H1 (cell line): ENCODE measurements at regions not wholly inside any gene's neighbourhood (a gene's known extent, or its start where the extent isn't known, plus 50 kb on each side); places are given as distances from the start of the nearest gene placed in this dataset.

Experiments
- CTCF ChIA-PET: fragments of 300-600 bp; sonication (Branson Sonifier 250); formaldehyde crosslinking; loops from one replicate; lab custom pipeline; 2021; ENCODE audit not compliant: partially characterized antibody; lab: Charles Lee
- POLR2A ChIA-PET: fragments of 300-600 bp; sonication (Branson Sonifier 250); formaldehyde crosslinking; loops from one replicate; lab custom pipeline; 2021; ENCODE audit warnings: inconsistent platforms; ENCODE audit not compliant: partially characterized antibody; lab: Charles Lee
- DNase-seq, 2 experiments: peaks; one replicate each; pipeline versions ENCODE4 v3.0.0 to v3.0.0-alpha.2; 2010 to 2022; ENCODE audit warnings: low spot score in 2 of 2, low read depth in 1 of 2, mixed read lengths in 1 of 2
- FAIRE-seq: peaks from 2 replicates; lab custom pipeline; 2011; peaks lifted over from hg19 to GRCh38; lab: Jason Lieb, UNC
- H2AFZ ChIP-seq: 2 replicates; pipeline ENCODE4 v1.8.1; 2012; ENCODE audit warnings: low read length, inconsistent platforms
- H2AK5ac ChIP-seq: 2 replicates; pipeline ENCODE4 v1.6.1; 2013; ENCODE audit warnings: low read depth, low read length
- H2BK120ac ChIP-seq: replicated peaks from 2 replicates; pipeline ENCODE3; 2013; ENCODE audit warnings: low read depth, low read length, inconsistent platforms
- H2BK12ac ChIP-seq: 2 replicates; pipeline ENCODE4 v1.6.1; 2013; ENCODE audit warnings: low read depth, low read length
- H2BK15ac ChIP-seq: 2 replicates; pipeline ENCODE4 v1.6.1; 2013; ENCODE audit warnings: low read length
- H2BK20ac ChIP-seq: 2 replicates; pipeline ENCODE4 v1.6.1; 2013; ENCODE audit warnings: low read length
- H2BK5ac ChIP-seq: 2 replicates; pipeline ENCODE4 v1.6.1; 2013; ENCODE audit warnings: low read depth, low read length
- H3K14ac ChIP-seq: 2 replicates; pipeline ENCODE4 v1.6.1; 2013; ENCODE audit warnings: inconsistent platforms; ENCODE audit not compliant: insufficient read length
- H3K18ac ChIP-seq: 2 replicates; pipeline ENCODE4 v1.6.1; 2013; ENCODE audit warnings: low read length; ENCODE audit errors: extremely low read depth
- H3K23ac ChIP-seq: 2 replicates; pipeline ENCODE4 v1.6.1; 2013; ENCODE audit warnings: inconsistent platforms; ENCODE audit not compliant: insufficient read length
- H3K23me2 ChIP-seq: 2 replicates; pipeline ENCODE4 v1.6.1; 2013; ENCODE audit warnings: low read depth, low read length
- H3K27ac ChIP-seq: 2 replicates; pipeline ENCODE4 v1.6.1; 2011; ENCODE audit warnings: low read depth, low read length, inconsistent platforms
- H3K27me3 ChIP-seq, 4 experiments: replicated peaks in 1 of 4; 1 replicate in 1 of 4; 2 replicates in 3 of 4; pipeline versions ENCODE4 v1.6.1 to v1.8.1; 2011 to 2013; ENCODE audit warnings: low read length in 3 of 4, mild to moderate bottlenecking in 3 of 4, inconsistent platforms in 2 of 4, mixed read lengths in 2 of 4, moderate library complexity in 1 of 4; ENCODE audit not compliant: control insufficient read depth in 3 of 4, insufficient read depth in 3 of 4; ENCODE audit errors: extremely low read depth in 1 of 4
- H3K36me3 ChIP-seq, 4 experiments: 2 replicates each; pipeline versions ENCODE4 v1.6.1 to v1.8.1; 2011 to 2013; ENCODE audit warnings: mild to moderate bottlenecking in 4 of 4, low read length in 3 of 4, moderate library complexity in 2 of 4, control low read depth in 1 of 4, inconsistent platforms in 1 of 4; ENCODE audit not compliant: insufficient read depth in 4 of 4, control insufficient read depth in 2 of 4
- H3K4ac ChIP-seq: replicated peaks from 2 replicates; pipeline ENCODE3; 2013; ENCODE audit warnings: low read length, low read depth, mixed read lengths, inconsistent platforms; ENCODE audit not compliant: insufficient read length
- H3K4me1 ChIP-seq, 4 experiments: replicated peaks in 1 of 4; 1 replicate in 1 of 4; 2 replicates in 3 of 4; pipeline versions ENCODE4 v1.6.1 to v1.8.1; 2011 to 2013; ENCODE audit warnings: low read length in 3 of 4, inconsistent platforms in 2 of 4, mixed read lengths in 1 of 4; ENCODE audit not compliant: insufficient read depth in 4 of 4, control insufficient read depth in 3 of 4
- H3K4me2 ChIP-seq, 2 experiments: 2 replicates each; pipeline versions ENCODE4 v1.6.1 to v1.8.1; 2011 to 2013; ENCODE audit warnings: low read depth in 2 of 2, low read length in 2 of 2, control low read depth in 1 of 2, inconsistent platforms in 1 of 2, mild to moderate bottlenecking in 1 of 2; ENCODE audit not compliant: insufficient read depth in 1 of 2
- H3K4me3 ChIP-seq, 4 experiments: fragments of 200-600, 300-600 bp in 1 of 4; sonication (generic), shearing (Covaris generic), sonication (Bioruptor Twin) in 1 of 4; 2 replicates each; pipeline versions ENCODE4 v1.5.1 to v1.8.1; 2011 to 2016; ENCODE audit warnings: low read length in 4 of 4, low read depth in 3 of 4, control low read depth in 2 of 4, inconsistent platforms in 2 of 4, mild to moderate bottlenecking in 2 of 4, mixed read lengths in 1 of 4, moderate library complexity in 1 of 4; ENCODE audit not compliant: insufficient read depth in 2 of 4; ENCODE audit errors: extremely low read depth in 1 of 4
- H3K56ac ChIP-seq: replicated peaks from 2 replicates; pipeline ENCODE3; 2013; ENCODE audit warnings: low read depth, mild to moderate bottlenecking, mixed read lengths, low read length, inconsistent platforms; ENCODE audit not compliant: insufficient read length
- H3K79me1 ChIP-seq: 2 replicates; pipeline ENCODE4 v1.6.1; 2013; ENCODE audit warnings: low read depth, low read length, control low read depth
- H3K79me2 ChIP-seq, 2 experiments: 2 replicates each; pipeline versions ENCODE4 v1.6.1 to v1.8.1; 2012 to 2013; ENCODE audit warnings: low read length in 2 of 2, mild to moderate bottlenecking in 2 of 2, inconsistent platforms in 1 of 2; ENCODE audit not compliant: insufficient read depth in 2 of 2, control insufficient read depth in 1 of 2
- H3K9ac ChIP-seq, 4 experiments: replicated peaks in 1 of 4; 1 replicate in 1 of 4; 2 replicates in 3 of 4; pipeline versions ENCODE4 v1.6.1 to v1.8.1; 2011 to 2013; ENCODE audit warnings: low read depth in 3 of 4, low read length in 3 of 4, control low read depth in 2 of 4, mild to moderate bottlenecking in 2 of 4, moderate library complexity in 2 of 4, inconsistent platforms in 1 of 4; ENCODE audit errors: extremely low read depth in 1 of 4
- H3K9me3 ChIP-seq, 2 experiments: 2 replicates each; pipeline versions ENCODE4 v1.6.1 to v1.8.1; 2012 to 2013; ENCODE audit warnings: mild to moderate bottlenecking in 2 of 2, moderate library complexity in 2 of 2, control low read depth in 1 of 2, inconsistent platforms in 1 of 2, low read depth in 1 of 2, low read length in 1 of 2, mixed read lengths in 1 of 2; ENCODE audit not compliant: insufficient read depth in 2 of 2
- H4K20me1 ChIP-seq, 2 experiments: replicated peaks in 1 of 2; 2 replicates each; pipeline versions ENCODE3 to v1.8.1; 2011 to 2013; ENCODE audit warnings: inconsistent platforms in 2 of 2, low read length in 2 of 2, mild to moderate bottlenecking in 1 of 2; ENCODE audit not compliant: insufficient read depth in 2 of 2, control insufficient read depth in 1 of 2
- H4K5ac ChIP-seq: 2 replicates; pipeline ENCODE4 v1.6.1; 2013; ENCODE audit warnings: low read length, low read depth, mixed read lengths, inconsistent platforms; ENCODE audit not compliant: insufficient read length
- H4K8ac ChIP-seq: 2 replicates; pipeline ENCODE4 v1.8.0; 2013; ENCODE audit warnings: mild to moderate bottlenecking, moderate library complexity, low read length, inconsistent platforms; ENCODE audit not compliant: insufficient read depth; ENCODE audit errors: extremely low read depth
- H4K91ac ChIP-seq: replicated peaks from 2 replicates; pipeline ENCODE3; 2013; ENCODE audit warnings: low read length, mixed read lengths, inconsistent platforms; ENCODE audit not compliant: insufficient read length
- EZH2 ChIP-seq: fragments of 200-600 bp; sonication (generic); IDR thresholded peaks from 2 replicates; pipeline ENCODE4 v1.7.1; 2012; ENCODE audit warnings: low read depth, mild to moderate bottlenecking, moderate library complexity, low read length, inconsistent platforms; ENCODE audit not compliant: severe bottlenecking
- SP4 ChIP-seq: IDR thresholded peaks from 2 replicates; pipeline ENCODE4 v1.6.1; 2012; ENCODE audit warnings: low read length, inconsistent platforms
- WGBS, 2 experiments: shearing (Covaris generic) in 1 of 2; methylation state at CpG; one replicate each; pipeline versions ENCODE4 v1.1.6 to v1.1.7; 2013 to 2015; ENCODE audit warnings: low lambda C conversion rate in 2 of 2, mixed read lengths in 2 of 2, inconsistent platforms in 1 of 2, low coverage in 1 of 2, missing lambda C conversion rate in 1 of 2; ENCODE audit not compliant: insufficient replicate concordance in 2 of 2, insufficient coverage in 1 of 2, insufficient read length in 1 of 2; ENCODE audit errors: extremely low coverage in 1 of 2, missing lambda C conversion rate in 1 of 2; 5-methylcytosine and 5-hydroxymethylcytosine counted together

GRCh38 chr11:26087120-26087935, 244.6 kb upstream of the ANO3 start:
- H3K36me3 ChIP-seq: no peaks in the 10 kb centered on the region
- H4K8ac ChIP-seq: no peak overlapping the region
- H3K79me2 ChIP-seq: no peaks in the 10 kb centered on the region
- H3K14ac ChIP-seq: no peak overlapping the region
- no peak overlapping the region for H2BK12ac ChIP-seq
- no peaks in the 10 kb centered on the region for H3K9me3 ChIP-seq
- H3K18ac ChIP-seq: no peak overlapping the region
- no peaks in the 10 kb centered on the region for H3K79me1 ChIP-seq
- H3K56ac ChIP-seq: no peak overlapping the region
- H2AFZ ChIP-seq: no peak overlapping the region
- H2BK20ac ChIP-seq: no peak overlapping the region
- no peak overlapping the region for H2BK120ac ChIP-seq
- H3K27ac ChIP-seq: no peak overlapping the region
- H3K27me3 ChIP-seq: no peaks in the 10 kb centered on the region
- ChIA-PET POLR2A (no interaction called here), CTCF (interaction anchor here (0.9 kb wide), 1 partner anchor 107 kb away, joined by 3 read pairs; no protein-coding TSS in a partner anchor)
- H4K20me1 ChIP-seq: no peaks in the 10 kb centered on the region
- no peak overlapping the region for H2BK5ac ChIP-seq
- no peak for DNase-seq
- H2AK5ac ChIP-seq: no peak overlapping the region
- no peak overlapping the region for H3K4me3 ChIP-seq
- H3K23me2 ChIP-seq: no peaks in the 10 kb centered on the region
- no peak overlapping the region for H2BK15ac ChIP-seq
- H3K4me1 ChIP-seq: no peaks in the 10 kb centered on the region
- no peak overlapping the region for H3K4me2 ChIP-seq
- H3K23ac ChIP-seq: no peak overlapping the region
- FAIRE-seq: no peak
- H4K5ac ChIP-seq: no peak overlapping the region
- 93% methylated on average over 4 of the region's 4 CpGs; no CpG with 5 or more reads in 1 of the 2 experiments for WGBS, 2 experiments
- TF ChIP-seq EZH2: no peak
- no peak for TF ChIP-seq SP4
- no peak overlapping the region for H4K91ac ChIP-seq
- H3K4ac ChIP-seq: no peak overlapping the region
- H3K9ac ChIP-seq: no peak overlapping the region
